ENCODE measurements at regions not wholly inside any gene's neighbourhood (a gene's known extent, or its start where the extent isn't known, plus 50 kb on each side); places are given as distances from the start of the nearest gene placed in this dataset.

DNA sequence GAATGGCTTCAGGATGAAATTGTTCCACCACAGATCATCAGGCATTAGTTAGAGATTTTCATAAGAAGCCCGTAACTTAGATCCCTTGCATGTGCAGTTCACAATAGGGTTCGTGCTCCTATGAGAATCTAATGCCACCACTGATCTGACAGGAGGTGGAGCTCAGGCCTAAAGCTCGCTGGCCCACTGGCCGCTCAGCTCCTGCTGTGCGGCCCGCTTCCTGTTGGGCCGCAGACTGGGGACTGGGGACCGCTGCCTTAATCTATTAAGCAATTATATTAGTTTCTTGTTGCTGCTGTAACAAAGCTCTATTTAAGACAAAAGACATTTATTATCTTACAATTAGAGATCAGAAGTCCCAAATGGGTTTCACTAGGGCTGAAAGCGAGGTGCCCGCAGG is 205.6 kb downstream of the LARP7 start:
- TF ChIP-seq, protein P1, sequence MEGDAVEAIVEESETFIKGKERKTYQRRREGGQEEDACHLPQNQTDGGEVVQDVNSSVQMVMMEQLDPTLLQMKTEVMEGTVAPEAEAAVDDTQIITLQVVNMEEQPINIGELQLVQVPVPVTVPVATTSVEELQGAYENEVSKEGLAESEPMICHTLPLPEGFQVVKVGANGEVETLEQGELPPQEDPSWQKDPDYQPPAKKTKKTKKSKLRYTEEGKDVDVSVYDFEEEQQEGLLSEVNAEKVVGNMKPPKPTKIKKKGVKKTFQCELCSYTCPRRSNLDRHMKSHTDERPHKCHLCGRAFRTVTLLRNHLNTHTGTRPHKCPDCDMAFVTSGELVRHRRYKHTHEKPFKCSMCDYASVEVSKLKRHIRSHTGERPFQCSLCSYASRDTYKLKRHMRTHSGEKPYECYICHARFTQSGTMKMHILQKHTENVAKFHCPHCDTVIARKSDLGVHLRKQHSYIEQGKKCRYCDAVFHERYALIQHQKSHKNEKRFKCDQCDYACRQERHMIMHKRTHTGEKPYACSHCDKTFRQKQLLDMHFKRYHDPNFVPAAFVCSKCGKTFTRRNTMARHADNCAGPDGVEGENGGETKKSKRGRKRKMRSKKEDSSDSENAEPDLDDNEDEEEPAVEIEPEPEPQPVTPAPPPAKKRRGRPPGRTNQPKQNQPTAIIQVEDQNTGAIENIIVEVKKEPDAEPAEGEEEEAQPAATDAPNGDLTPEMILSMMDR (conservative IDR thresholded peaks at IDR 0.05; ENCODE audit: low read length) = no peak
- TF ChIP-seq EZH2phosphoT487 (IDR thresholded peaks at IDR 0.05; ENCODE audit: borderline replicate concordance) = no peak
